Left lung (tissue), 4 donors: ENCODE measurements at regions not wholly inside any gene's neighbourhood (a gene's known extent, or its start where the extent isn't known, plus 50 kb on each side); places are given as distances from the start of the nearest gene placed in this dataset.

Experiments used
- ATAC-seq: fragments of 200-7000 bp; cut with Tn5 transposase; one replicate; pipeline ENCODE4 v1.9.1; 2020; ENCODE audit warnings: moderate library complexity
- DNase-seq, 4 donors: peaks; one replicate each; pipeline ENCODE4 v3.0.0-alpha.2; 2013 to 2020
- H3K27ac ChIP-seq, 2 donors: fragments of 200-600 bp; sonication (generic) in 1 of 2; one replicate each; pipeline versions ENCODE4 v1.5.0 to v1.8.0; 2020 to 2021
- H3K27me3 ChIP-seq, 2 donors: fragments of 200-600 bp; sonication (generic) in 1 of 2; one replicate each; pipeline versions ENCODE4 v1.5.0 to v1.8.0; 2020 to 2021
- H3K36me3 ChIP-seq, 2 donors: fragments of 200-600 bp; sonication (generic) in 1 of 2; one replicate each; pipeline versions ENCODE4 v1.5.0 to v1.8.0; 2020 to 2021
- H3K4me1 ChIP-seq, 2 donors: fragments of 200-600 bp; one replicate each; pipeline ENCODE4 v1.8.0; 2021
- H3K4me3 ChIP-seq, 2 donors: fragments of 200-600 bp; sonication (generic) in 1 of 2; one replicate each; pipeline versions ENCODE4 v1.5.0 to v1.8.0; 2020 to 2021; ENCODE audit warnings: mild to moderate bottlenecking in 1 of 2
- H3K9me3 ChIP-seq, 2 donors: fragments of 200-600 bp; sonication (generic) in 1 of 2; one replicate each; pipeline versions ENCODE4 v1.5.0 to v1.8.0; 2020 to 2021
- CTCF ChIP-seq, 2 donors: fragments of 200-600 bp; sonication (generic) in 1 of 2; IDR thresholded peaks; one replicate each; pipeline versions ENCODE4 v1.5.0 to v1.8.0; 2021; ENCODE audit warnings: antibody characterized with exemption in 2 of 2
- intact Hi-C, 2 donors: fragments of 100-400 bp; cut with DNase I; formaldehyde crosslinking; loops; one replicate each; pipeline versions ENCODE4 v1.11.2 to v1.14.2; 2022
- donor health status: DM: no; HTN: yes; CAD: no.
- donor health status: DM: no; HTN: no; CAD: no.

GRCh38 chr5:111641533-111642233, 115.3 kb downstream of the NREP start:
- H3K9me3 ChIP-seq: peaks cover 0 to 30% of the 10 kb centered on the region in 2 donors
- no peaks in the 10 kb centered on the region for H3K36me3 ChIP-seq
- no peak for TF ChIP-seq CTCF (IDR thresholded peaks at IDR 0.05)
- intact Hi-C loops: no loop called here
- H3K4me3 ChIP-seq: no peak overlapping the region
- DNase-seq (no peak), ATAC-seq (peak; percentile 52)
- no peak overlapping the region for H3K27ac ChIP-seq
- no peaks in the 10 kb centered on the region for H3K27me3 ChIP-seq
- H3K4me1 ChIP-seq: peaks cover 0 to 4% of the 10 kb centered on the region in 2 donors

GRCh38 chr5:111639912-111640311, 117.1 kb downstream of the NREP start:
- Histone ChIP-seq H3K27me3 (no peaks in the 10 kb centered on the region), H3K4me3 (no peak overlapping the region), H3K9me3 (peaks cover 0 to 30% of the 10 kb centered on the region in 2 donors), H3K4me1 (peaks cover 0 to 4% of the 10 kb centered on the region in 2 donors), H3K36me3 (no peaks in the 10 kb centered on the region), H3K27ac (no peak overlapping the region)
- no peak for TF ChIP-seq CTCF (IDR thresholded peaks at IDR 0.05)
- ATAC-seq (no peak), DNase-seq (no peak)
- intact Hi-C loops: no loop called here

GRCh38 chr5:111636736-111637135, 120.3 kb downstream of the NREP start:
- no peak for DNase-seq
- H3K4me3 ChIP-seq: no peak overlapping the region
- H3K27ac ChIP-seq: no peak overlapping the region
- intact Hi-C loops: no loop called here
- ATAC-seq: no peak
- TF ChIP-seq CTCF (IDR thresholded peaks at IDR 0.05): no peak
- no peaks in the 10 kb centered on the region for H3K27me3 ChIP-seq
- H3K36me3 ChIP-seq: no peaks in the 10 kb centered on the region
- H3K4me1 ChIP-seq: peaks cover 0 to 2% of the 10 kb centered on the region in 2 donors
- H3K9me3 ChIP-seq: peaks cover 0 to 30% of the 10 kb centered on the region in 2 donors

- no peak overlapping the region for H3K27ac ChIP-seq
- DNase-seq (peak in 1 of 4 donors; percentile 33), ATAC-seq (no peak)
- peaks cover 0 to 30% of the 10 kb centered on the region in 2 donors for H3K9me3 ChIP-seq
- intact Hi-C loops: no loop called here
- no peak overlapping the region for H3K4me3 ChIP-seq
- no peaks in the 10 kb centered on the region for H3K27me3 ChIP-seq
- no peak for TF ChIP-seq CTCF (IDR thresholded peaks at IDR 0.05)
- no peaks in the 10 kb centered on the region for H3K36me3 ChIP-seq
- no peaks in the 10 kb centered on the region for H3K4me1 ChIP-seq
These were observed 121.0 kb downstream of the NREP start for GRCh38 chr5:111635916-111636570.

- intact Hi-C loops: no loop called here
- no peak for TF ChIP-seq CTCF (IDR thresholded peaks at IDR 0.05)
- H3K27me3 ChIP-seq: no peaks in the 10 kb centered on the region
- peak; percentile 16 for ATAC-seq
- no peak overlapping the region for H3K27ac ChIP-seq
- H3K36me3 ChIP-seq: no peaks in the 10 kb centered on the region
- no peaks in the 10 kb centered on the region for H3K4me1 ChIP-seq
- no peak for DNase-seq
- H3K9me3 ChIP-seq: peaks cover 0 to 29% of the 10 kb centered on the region in 2 donors
- no peak overlapping the region for H3K4me3 ChIP-seq
These were observed 121.7 kb downstream of the NREP start for GRCh38 chr5:111635151-111635902.
